Astrocyte (in vitro differentiated cells and primary cell): ENCODE measurements at regions not wholly inside any gene's neighbourhood (a gene's known extent, or its start where the extent isn't known, plus 50 kb on each side); places are given as distances from the start of the nearest gene placed in this dataset.

Source experiments
- CTCF ChIP-seq: IDR thresholded peaks from 2 replicates; pipeline ENCODE4 v1.5.1; 2011; ENCODE audit warnings: low read depth, mild to moderate bottlenecking, inconsistent platforms, low read length, moderate library complexity; ENCODE audit not compliant: insufficient read depth
- EZH2 ChIP-seq: IDR thresholded peaks from 2 replicates; pipeline ENCODE4 v1.6.1; 2012; ENCODE audit warnings: mild to moderate bottlenecking, low read length, inconsistent platforms; ENCODE audit not compliant: insufficient read depth

GRCh38 chr14:66237741-66238140 lies 248.4 kb upstream of the CCDC196 start:
- TF ChIP-seq CTCF, result no peak
- TF ChIP-seq EZH2, result no peak
